ENCODE measurements at regions not wholly inside any gene's neighbourhood (a gene's known extent, or its start where the extent isn't known, plus 50 kb on each side); places are given as distances from the start of the nearest gene placed in this dataset.
A peak's percentile ranks its signal among the peaks of the same experiment; 100 is the strongest.

- ATAC-seq (replicated peaks in 6 of 8) = no peak
- no peak overlapping the region for H3K27ac ChIP-seq
- 0 to 100% (median 38%) methylated on average over 1 to 2 of the region's 2 CpGs; no CpG with 5 or more reads in 1 of the 10 experiments for WGBS, 10 experiments
- no peak overlapping the region for H3K4me3 ChIP-seq
- no peaks in the 10 kb centered on the region for H3K4me1 ChIP-seq (replicated peaks in 1 of 2)
- in situ Hi-C loops (cut with MboI; ENCODE audit: low pct_unique_long_range_greater_than_20kb in 2 of 9, low sequenced_read_pairs in 9 of 9, unreplicated experiment in 9 of 9) = no loop called here
Measured at GRCh38 chr4:104716584-104716983, 221.9 kb upstream of the CXXC4 start.

- in situ Hi-C loops (cut with MboI; ENCODE audit: low pct_unique_long_range_greater_than_20kb in 2 of 9, low sequenced_read_pairs in 9 of 9, unreplicated experiment in 9 of 9) = no loop called here
Measured at GRCh38 chr4:104719539-104720230, 225.0 kb upstream of the CXXC4 start.

GRCh38 chr4:104722467-104722866, 227.8 kb upstream of the CXXC4 start:
- 0 to 86% (median 67%) methylated on average over 1 of the region's 1 CpG; no CpG with 5 or more reads in 3 of the 10 experiments for WGBS, 10 experiments
- in situ Hi-C loops (cut with MboI; ENCODE audit: low pct_unique_long_range_greater_than_20kb in 2 of 9, low sequenced_read_pairs in 9 of 9, unreplicated experiment in 9 of 9) = no loop called here
- Histone ChIP-seq H3K27ac (no peak overlapping the region), H3K4me1 (replicated peaks in 1 of 2) (no peaks in the 10 kb centered on the region), H3K4me3 (no peak overlapping the region)
- no peak for ATAC-seq (replicated peaks in 6 of 8)

More at GRCh38 chr4:104719539-104720230, 225.0 kb upstream of the CXXC4 start:
- Histone ChIP-seq H3K4me3 (no peak overlapping the region), H3K4me1 (replicated peaks in 1 of 2) (no peaks in the 10 kb centered on the region), H3K27ac (no peak overlapping the region)
- WGBS, 10 experiments = 0 to 92% (median 42%) methylated on average over 1 to 4 of the region's 4 CpGs
- no peak for ATAC-seq (replicated peaks in 6 of 8)

GRCh38 chr4:104726002-104726401, 231.3 kb upstream of the CXXC4 start:
- WGBS, 10 experiments = 29 to 100% (median 89%) methylated on average over 1 to 5 of the region's 5 CpGs; no CpG with 5 or more reads in 2 of the 10 experiments
- H3K27ac ChIP-seq = no peak overlapping the region
- H3K4me1 ChIP-seq (replicated peaks in 1 of 2) = no peaks in the 10 kb centered on the region
- no peak overlapping the region for H3K4me3 ChIP-seq
- in situ Hi-C loops (cut with MboI; ENCODE audit: low pct_unique_long_range_greater_than_20kb in 2 of 9, low sequenced_read_pairs in 9 of 9, unreplicated experiment in 9 of 9) = no loop called here
- ATAC-seq (replicated peaks in 6 of 8) = no peak

GRCh38 chr4:104727643-104728042, 232.9 kb upstream of the CXXC4 start:
- no peak overlapping the region for H3K27ac ChIP-seq
- WGBS, 10 experiments = 0 to 96% (median 81%) methylated on average over 1 to 3 of the region's 3 CpGs
- no peak for ATAC-seq (replicated peaks in 6 of 8)
- in situ Hi-C loops (cut with MboI; ENCODE audit: low pct_unique_long_range_greater_than_20kb in 2 of 9, low sequenced_read_pairs in 9 of 9, unreplicated experiment in 9 of 9) = no loop called here
- no peaks in the 10 kb centered on the region for H3K4me1 ChIP-seq (replicated peaks in 1 of 2)
- H3K4me3 ChIP-seq = no peak overlapping the region

GRCh38 chr4:104728380-104729122, 233.9 kb upstream of the CXXC4 start:
- Histone ChIP-seq H3K27ac (no peak overlapping the region), H3K4me1 (replicated peaks in 1 of 2) (no peaks in the 10 kb centered on the region), H3K4me3 (no peak overlapping the region)
- WGBS, 10 experiments = 0 to 100% (median 63%) methylated on average over 1 to 3 of the region's 3 CpGs; no CpG with 5 or more reads in 1 of the 10 experiments
- in situ Hi-C loops (cut with MboI; ENCODE audit: low pct_unique_long_range_greater_than_20kb in 2 of 9, low sequenced_read_pairs in 9 of 9, unreplicated experiment in 9 of 9) = no loop called here
- peak in 4 of 8 experiments; percentile 41 to 84 (median 70) for ATAC-seq (replicated peaks in 6 of 8)

- no peak for ATAC-seq (replicated peaks in 6 of 8)
- Histone ChIP-seq H3K27ac (no peak overlapping the region), H3K4me3 (no peak overlapping the region), H3K4me1 (replicated peaks in 1 of 2) (no peaks in the 10 kb centered on the region)
- in situ Hi-C loops (cut with MboI; ENCODE audit: low pct_unique_long_range_greater_than_20kb in 2 of 9, low sequenced_read_pairs in 9 of 9, unreplicated experiment in 9 of 9) = no loop called here
Measured at GRCh38 chr4:104732766-104733165, 238.1 kb upstream of the CXXC4 start.

GRCh38 chr4:104735174-104735573, 240.5 kb upstream of the CXXC4 start:
- Histone ChIP-seq H3K27ac (no peak overlapping the region), H3K4me3 (no peak overlapping the region), H3K4me1 (replicated peaks in 1 of 2) (no peaks in the 10 kb centered on the region)
- 0 to 100% (median 73%) methylated on average over 1 to 2 of the region's 2 CpGs; no CpG with 5 or more reads in 1 of the 10 experiments for WGBS, 10 experiments
- no peak for ATAC-seq (replicated peaks in 6 of 8)
- in situ Hi-C loops (cut with MboI; ENCODE audit: low pct_unique_long_range_greater_than_20kb in 2 of 9, low sequenced_read_pairs in 9 of 9, unreplicated experiment in 9 of 9) = no loop called here

GRCh38 chr4:104740161-104740560, 245.5 kb upstream of the CXXC4 start:
- no peak for ATAC-seq (replicated peaks in 6 of 8)
- WGBS, 10 experiments = 6 to 100% (median 79%) methylated on average over 2 to 3 of the region's 3 CpGs
- in situ Hi-C loops (cut with MboI; ENCODE audit: low pct_unique_long_range_greater_than_20kb in 2 of 9, low sequenced_read_pairs in 9 of 9, unreplicated experiment in 9 of 9) = no loop called here
- Histone ChIP-seq H3K4me3 (no peak overlapping the region), H3K27ac (no peak overlapping the region), H3K4me1 (replicated peaks in 1 of 2) (no peaks in the 10 kb centered on the region)

GRCh38 chr4:104743215-104743653, 248.5 kb upstream of the CXXC4 start:
- no peak overlapping the region for H3K4me3 ChIP-seq
- no peaks in the 10 kb centered on the region for H3K4me1 ChIP-seq (replicated peaks in 1 of 2)
- WGBS, 10 experiments = 0 to 100% (median 85%) methylated on average over 1 to 6 of the region's 6 CpGs
- in situ Hi-C loops (cut with MboI; ENCODE audit: low pct_unique_long_range_greater_than_20kb in 2 of 9, low sequenced_read_pairs in 9 of 9, unreplicated experiment in 9 of 9) = no loop called here
- ATAC-seq (replicated peaks in 6 of 8) = no peak
- no peak overlapping the region for H3K27ac ChIP-seq

- ATAC-seq (replicated peaks in 6 of 8) = no peak
- no peak overlapping the region for H3K27ac ChIP-seq
- no peak overlapping the region for H3K4me3 ChIP-seq
- in situ Hi-C loops (cut with MboI; ENCODE audit: low pct_unique_long_range_greater_than_20kb in 2 of 9, low sequenced_read_pairs in 9 of 9, unreplicated experiment in 9 of 9) = no loop called here
- no peaks in the 10 kb centered on the region for H3K4me1 ChIP-seq (replicated peaks in 1 of 2)
- WGBS, 10 experiments = 14 to 100% (median 60%) methylated on average over 1 of the region's 1 CpG; no CpG with 5 or more reads in 4 of the 10 experiments
Measured at GRCh38 chr4:104747635-104748034, 252.9 kb upstream of the CXXC4 start.

- H3K4me1 ChIP-seq (replicated peaks in 1 of 2) = no peaks in the 10 kb centered on the region
- H3K4me3 ChIP-seq = no peak overlapping the region
- no peak overlapping the region for H3K27ac ChIP-seq
- WGBS, 10 experiments = 14 to 100% (median 92%) methylated on average over 1 to 3 of the region's 3 CpGs; no CpG with 5 or more reads in 5 of the 10 experiments
- ATAC-seq (replicated peaks in 6 of 8) = no peak
- in situ Hi-C loops (cut with MboI; ENCODE audit: low pct_unique_long_range_greater_than_20kb in 2 of 9, low sequenced_read_pairs in 9 of 9, unreplicated experiment in 9 of 9) = no loop called here
Measured at GRCh38 chr4:104749062-104749461, 254.4 kb upstream of the CXXC4 start.

GRCh38 chr4:104750008-104750407, 255.3 kb upstream of the CXXC4 start:
- Histone ChIP-seq H3K4me1 (replicated peaks in 1 of 2) (no peaks in the 10 kb centered on the region), H3K4me3 (no peak overlapping the region), H3K27ac (no peak overlapping the region)
- no peak for ATAC-seq (replicated peaks in 6 of 8)
- WGBS, 10 experiments = 0 to 100% (median 58%) methylated on average over 1 to 2 of the region's 2 CpGs; no CpG with 5 or more reads in 2 of the 10 experiments
- in situ Hi-C loops (cut with MboI; ENCODE audit: low pct_unique_long_range_greater_than_20kb in 2 of 9, low sequenced_read_pairs in 9 of 9, unreplicated experiment in 9 of 9) = no loop called here
